HK-2 (cell line): ENCODE measurements at regions not wholly inside any gene's neighbourhood (a gene's known extent, or its start where the extent isn't known, plus 50 kb on each side); places are given as distances from the start of the nearest gene placed in this dataset.
"Not testable (repeated sequence)": the region's sequence is repeated elsewhere in the genome, so short reads cannot be mapped to it uniquely, and the experiment has no call there.

Experiments used
- DNase-seq: peaks from one replicate; pipeline ENCODE4 v3.0.0-alpha.2; 2018; ENCODE audit not compliant: unreplicated experiment

DNA sequence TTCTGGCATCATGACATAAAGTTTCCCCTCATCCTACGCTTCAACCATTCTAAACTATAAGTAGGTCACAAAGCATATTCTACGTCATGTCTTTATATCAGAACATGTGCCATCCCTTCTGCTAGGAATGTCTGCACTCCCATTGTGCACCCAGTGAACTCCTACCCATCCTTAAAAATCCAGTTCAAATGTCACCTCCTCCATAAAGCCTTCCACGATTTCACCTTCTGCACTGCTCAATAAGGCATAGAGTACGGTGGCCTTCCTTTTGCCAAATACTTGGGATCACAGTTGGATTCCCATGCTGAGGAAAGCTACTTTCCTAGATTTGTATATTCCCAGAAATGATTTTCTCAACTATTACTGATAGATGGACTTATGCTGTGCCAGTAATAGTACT lies 186.3 kb upstream of the ZKSCAN2 start:
- no peak for DNase-seq

DNA sequence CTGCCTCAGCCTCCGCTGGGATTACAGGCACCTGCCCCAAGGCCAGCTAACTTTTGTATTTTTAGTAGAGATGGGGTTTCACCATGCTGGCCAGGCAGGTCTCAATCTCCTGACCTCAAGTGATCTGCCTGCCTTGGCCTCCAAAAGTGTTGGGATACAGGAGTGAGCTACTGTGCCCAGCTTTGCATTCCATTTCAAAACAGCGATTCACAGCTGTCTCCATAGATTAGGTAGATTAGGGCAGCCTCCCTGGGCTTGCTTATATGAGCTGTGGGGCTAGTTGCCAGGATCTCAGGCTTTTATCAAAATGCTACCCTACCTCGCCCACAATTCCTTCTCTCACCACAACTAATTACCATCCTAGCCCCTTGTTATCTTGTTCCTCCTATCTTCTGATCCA lies 176.4 kb upstream of the ZKSCAN2 start:
- no peak for DNase-seq

DNA sequence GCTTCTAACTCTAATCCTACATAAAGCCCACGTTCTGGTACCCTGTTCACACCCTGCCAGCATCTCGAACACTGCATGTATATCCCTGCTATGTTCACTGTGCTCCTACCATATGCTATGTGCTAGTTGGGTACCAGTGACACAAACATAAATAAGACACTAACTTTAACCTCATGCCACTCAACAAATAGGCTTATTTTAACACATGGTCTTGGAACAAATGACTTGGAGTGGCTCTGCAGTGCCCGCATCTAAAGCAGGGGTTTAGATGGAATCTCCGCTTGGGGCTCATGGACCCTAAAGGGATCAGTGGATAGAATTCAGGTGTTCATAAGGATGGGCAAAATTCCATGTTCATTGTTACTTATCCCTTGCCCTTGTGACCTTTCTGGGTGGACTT lies 175.7 kb upstream of the ZKSCAN2 start:
- no peak for DNase-seq

DNA sequence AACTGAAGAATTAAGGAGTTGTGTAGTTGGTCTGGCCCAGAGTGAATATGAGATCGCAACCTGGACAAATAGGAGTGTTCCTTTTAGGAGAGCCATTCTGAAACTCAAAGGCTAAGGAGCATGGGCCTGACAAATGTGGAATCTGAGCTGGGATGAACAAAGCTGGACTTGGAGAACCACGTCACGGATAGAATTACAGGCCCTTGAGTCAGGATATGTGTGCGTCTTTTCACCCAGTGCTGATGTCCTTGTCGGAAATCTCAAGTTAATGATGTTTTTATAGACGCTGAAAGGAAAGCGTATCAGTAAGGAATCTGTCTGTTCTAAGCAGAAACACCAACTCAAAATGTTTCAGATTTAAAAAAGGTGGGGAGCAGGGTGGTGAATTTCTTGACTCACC lies 173.8 kb upstream of the ZKSCAN2 start:
- DNase-seq, result no peak

DNA sequence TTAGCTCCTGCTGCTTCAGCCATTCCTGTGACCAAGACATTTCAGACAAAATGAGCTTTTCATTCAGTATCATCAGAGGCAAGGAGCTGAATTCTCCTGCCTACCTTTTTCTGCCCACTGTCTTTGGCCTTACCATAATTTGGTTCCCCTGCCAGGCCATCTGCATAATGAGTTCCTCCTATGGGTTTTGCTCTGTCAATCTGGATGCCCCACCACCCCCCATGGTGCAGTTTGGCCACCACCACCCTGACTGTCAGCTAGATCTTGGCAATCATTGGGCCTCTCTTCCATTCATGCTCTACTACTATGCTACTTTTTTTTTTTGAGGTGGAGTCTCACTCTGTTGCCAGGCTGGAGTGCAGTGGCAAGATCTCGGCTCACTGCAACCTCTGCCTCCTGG lies 169.2 kb upstream of the ZKSCAN2 start:
- no peak for DNase-seq

DNA sequence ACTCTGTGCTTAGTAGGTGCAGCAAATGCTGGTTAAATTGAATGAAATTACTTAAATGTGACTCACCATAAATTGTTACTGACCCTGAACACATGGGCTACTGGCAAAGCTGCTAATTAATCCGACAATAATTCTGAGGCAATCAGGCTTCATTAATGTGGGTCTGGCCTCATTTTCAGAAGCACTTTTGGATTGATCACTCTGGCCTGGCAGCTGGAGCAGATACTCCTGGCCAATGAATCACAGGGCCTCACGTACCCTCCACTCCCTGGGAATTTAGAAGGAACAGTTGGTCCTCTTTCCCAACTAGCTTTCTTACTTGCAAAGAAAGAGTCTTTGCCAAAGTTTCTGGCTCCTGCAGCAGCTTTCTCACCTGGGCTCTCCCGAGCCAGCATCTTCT lies 162.0 kb upstream of the ZKSCAN2 start:
- no peak for DNase-seq

DNA sequence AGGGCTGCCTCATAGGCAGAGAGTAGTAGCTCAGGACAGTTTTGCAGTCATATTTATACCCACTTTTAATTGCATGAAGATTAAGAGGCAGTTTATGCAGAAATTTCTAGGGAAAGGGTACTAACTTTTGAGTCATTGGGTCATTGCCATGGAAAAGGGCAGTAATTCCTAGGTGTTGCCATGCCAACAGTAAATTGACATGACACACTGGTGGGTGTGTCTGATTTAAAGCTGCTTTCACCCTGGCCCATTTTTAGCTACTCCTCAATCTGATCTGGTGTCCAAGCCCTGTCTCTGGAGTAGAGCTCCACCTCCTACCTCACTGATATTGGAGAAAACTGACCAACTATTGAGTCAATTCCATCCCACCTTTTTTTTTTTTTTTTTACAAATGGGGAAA lies 161.5 kb upstream of the ZKSCAN2 start:
- DNase-seq, result no peak

DNA sequence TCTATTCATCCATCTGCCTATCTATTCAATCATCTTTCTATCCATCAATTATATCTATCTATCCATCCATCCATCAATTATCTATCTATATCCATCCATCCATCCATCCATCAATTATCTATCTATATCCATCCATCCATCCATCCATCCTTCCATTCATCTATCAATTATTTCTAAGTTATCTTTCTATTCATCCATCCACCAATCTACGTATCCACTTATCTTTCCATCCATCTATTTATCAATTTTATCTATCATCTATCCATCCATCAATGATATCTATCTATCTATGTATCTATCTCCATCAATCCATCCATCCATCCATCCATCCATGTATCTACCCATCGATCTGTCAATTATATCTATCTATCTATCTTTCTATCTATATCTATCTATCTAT lies 158.4 kb upstream of the ZKSCAN2 start:
- no peak for DNase-seq

DNA sequence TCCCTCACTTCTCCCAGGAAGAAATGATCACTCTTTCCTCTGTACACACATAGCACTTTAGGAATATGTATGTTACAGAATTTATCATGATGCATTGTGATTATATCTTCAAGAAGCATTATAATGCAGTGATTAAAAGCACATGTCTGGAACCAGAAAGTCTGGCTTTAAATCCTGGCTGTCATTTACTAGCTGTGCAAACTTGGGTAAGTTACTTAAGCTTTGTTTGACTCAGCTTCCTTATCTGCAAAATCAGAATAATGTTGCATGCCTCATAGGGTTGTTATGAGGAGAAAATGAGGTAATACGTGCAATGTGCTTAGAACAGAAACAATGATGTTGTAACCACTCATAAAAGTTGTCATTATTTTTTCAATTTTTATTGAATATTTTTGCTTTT lies 156.3 kb upstream of the ZKSCAN2 start:
- no peak for DNase-seq

DNA sequence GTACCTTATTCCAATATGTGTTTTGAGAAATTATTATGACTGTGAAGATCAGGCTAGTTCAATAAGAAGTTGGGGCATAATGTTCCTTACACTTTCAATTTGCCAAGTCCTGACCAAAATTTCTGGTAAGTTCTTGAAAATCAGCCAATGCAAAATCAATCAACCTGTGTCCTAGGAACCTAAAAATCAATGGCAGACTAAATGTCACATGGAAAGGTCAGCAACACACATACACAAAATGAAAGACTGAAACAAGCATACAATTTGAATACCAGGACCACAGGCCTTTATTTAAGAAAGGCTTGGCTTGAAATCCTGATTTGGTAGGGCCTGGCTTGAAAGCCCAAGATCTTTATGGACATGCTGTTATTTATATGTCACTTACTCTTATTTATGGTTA lies 155.5 kb upstream of the ZKSCAN2 start:
- DNase-seq, result no peak

DNA sequence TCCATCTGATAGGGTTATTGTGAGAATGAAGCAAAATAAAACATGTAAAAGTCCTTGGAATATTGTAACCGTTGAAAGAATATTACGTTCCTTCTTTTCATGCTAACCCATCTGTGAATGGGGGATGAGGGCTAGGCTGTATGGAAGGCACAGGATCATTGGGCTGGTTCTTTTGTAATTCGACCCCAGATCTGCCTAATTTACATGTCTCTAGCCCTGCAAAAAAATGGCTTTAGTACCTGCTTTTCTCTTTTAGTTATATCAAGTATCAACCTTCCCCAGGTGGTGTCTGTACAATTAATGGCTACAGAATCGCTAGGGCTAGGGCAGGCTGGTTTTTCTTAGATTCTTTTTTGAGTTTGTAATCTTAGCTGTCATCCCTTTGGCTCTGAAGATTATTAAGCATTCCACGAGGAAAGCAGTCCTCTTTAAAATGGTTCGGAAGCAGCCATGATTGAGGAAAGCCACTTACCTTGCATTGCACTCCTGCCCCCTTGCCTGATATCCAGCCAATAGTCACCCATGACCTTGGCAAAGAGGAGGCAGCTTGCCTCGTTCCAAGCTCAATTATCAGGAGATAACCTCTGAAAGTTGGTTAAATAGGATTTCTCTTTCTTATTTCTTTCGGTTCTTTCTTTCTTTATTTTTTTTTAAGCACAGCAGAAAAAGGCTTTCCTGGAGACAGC lies 153.9 kb upstream of the ZKSCAN2 start:
- no peak for DNase-seq

DNA sequence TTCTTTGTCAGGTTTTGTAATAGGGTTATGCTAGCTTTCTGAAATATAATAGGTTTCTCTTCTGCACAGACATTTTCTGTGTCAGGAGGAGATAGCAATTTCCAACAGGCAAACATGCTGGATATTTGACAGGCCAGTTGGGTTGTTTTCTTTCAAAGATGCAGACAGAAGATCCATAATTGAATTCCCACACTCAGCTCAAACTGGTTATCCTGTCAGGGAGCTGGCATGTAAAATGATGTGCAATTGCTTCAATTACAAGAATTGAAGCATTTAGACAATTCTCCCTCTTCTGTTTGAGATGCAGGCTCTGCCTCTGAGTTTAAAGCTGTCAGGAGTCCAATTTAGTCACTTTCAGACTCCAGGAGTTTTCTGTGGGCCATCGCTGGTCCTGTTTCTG lies 146.2 kb upstream of the ZKSCAN2 start:
- DNase-seq, result no peak

DNA sequence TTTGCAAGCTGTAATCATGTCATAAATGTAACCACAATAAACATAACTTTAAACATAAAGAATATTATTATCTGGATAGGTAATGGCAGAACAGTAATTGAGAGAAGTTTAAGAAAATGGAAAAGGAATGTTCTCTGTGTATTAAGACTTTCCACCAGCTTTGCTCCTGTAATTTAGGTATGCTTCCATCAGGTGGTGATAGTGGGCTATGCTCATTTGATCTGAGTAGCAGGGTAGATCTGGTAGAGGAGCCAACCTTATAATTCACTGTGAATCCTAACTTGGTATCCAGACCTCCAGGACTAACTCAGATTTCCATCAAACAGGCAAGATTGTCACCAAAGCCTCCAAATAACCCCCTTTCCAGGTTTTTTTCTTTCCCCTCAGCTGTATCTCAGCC lies 137.9 kb upstream of the ZKSCAN2 start:
- no peak for DNase-seq

DNA sequence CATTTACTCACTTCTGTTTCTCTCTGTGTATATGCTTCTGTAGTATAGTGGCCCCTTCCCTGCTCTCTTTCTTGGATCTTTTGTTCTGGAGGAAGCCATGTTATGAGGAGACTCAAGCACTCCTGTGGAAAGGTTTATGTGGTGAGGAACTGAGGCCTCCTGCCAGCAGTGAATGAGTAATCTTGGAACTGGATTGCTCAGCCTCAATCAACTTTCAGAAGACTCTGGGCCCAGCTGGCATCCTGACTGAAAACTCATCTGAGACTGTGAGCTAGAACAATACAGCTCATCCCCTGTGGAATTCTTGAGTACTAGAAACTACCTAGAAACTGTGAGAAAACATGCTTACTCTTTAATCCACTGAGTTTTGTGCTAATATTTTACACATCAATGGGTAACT lies 133.1 kb upstream of the ZKSCAN2 start:
- no peak for DNase-seq

DNA sequence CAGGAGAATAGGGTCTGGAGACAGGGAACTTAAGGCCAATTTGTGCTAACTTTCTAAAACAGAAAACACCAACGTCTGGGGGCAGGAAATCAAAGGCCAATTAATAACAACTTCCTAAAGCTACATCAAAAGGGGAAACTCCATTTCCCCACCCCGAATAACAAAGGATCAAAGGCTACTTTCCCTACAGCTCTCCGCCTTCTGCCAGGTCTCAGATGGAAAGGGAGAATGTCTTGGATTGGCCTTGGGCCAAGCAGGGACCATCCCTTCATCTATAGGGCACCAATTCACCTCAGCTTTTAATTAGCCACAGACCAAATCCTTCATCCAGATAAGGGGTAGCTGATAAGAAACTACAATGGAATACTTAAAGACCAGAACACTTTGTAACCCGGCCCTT lies 116.9 kb upstream of the ZKSCAN2 start:
- DNase-seq, result no peak

DNA sequence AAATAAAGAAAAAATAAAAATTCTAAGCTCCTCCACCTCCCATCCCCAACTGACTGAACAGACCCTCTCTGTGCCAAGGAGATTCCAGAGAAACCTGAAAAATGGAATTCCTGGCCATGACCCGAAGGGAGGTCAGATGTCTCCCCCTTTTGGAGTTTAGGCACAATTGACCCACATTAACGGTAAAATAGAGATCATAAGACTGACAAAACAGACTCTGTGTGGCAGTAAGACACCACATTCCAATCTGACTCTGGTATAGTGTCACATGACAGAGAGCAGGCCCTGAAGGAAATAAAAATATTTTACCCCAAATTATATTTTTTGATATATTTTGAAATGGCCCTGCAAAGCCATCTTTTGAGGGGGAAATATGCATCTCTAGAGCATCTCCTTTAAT lies 115.1 kb upstream of the ZKSCAN2 start:
- DNase-seq, result no peak

DNA sequence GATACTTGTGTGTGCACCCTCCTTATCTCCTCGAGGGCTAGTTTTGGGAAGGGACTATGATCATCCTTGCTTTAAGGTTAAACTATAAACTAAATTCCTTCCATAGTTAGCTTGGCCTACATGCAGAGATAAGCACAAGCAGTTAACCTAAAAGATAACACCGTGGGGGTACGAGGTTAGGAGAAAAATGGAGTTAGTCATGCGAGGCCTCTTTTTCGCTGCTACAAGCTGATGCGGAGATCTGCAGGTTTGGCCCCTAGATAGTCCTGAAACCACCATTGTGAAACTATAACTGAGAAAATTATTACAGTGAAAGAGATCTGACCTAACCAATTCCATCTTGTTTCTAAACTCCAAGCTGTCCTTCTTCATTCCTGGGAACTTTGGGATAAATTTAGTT lies 113.7 kb upstream of the ZKSCAN2 start:
- no peak for DNase-seq

DNA sequence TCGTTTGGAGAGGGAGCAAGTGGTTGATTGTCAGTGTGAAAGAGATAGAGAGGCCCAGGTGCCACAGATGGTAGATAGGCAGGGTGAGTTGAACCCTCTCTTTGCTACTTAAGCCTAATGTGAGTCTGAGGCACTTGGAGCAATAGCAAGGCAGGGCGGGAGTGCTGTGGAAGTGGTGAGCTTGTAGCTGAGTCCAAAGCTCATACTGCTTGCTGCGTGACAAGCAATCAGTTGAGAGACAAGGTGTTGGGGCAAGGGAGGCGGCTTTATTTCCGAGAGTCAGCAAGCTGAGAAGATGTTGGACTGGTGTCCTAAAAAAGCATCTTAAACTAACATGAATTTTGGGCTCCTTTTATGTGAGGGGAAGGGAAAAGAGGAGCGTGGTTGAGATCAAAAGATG lies 112.9 kb upstream of the ZKSCAN2 start:
- DNase-seq, result no peak

DNA sequence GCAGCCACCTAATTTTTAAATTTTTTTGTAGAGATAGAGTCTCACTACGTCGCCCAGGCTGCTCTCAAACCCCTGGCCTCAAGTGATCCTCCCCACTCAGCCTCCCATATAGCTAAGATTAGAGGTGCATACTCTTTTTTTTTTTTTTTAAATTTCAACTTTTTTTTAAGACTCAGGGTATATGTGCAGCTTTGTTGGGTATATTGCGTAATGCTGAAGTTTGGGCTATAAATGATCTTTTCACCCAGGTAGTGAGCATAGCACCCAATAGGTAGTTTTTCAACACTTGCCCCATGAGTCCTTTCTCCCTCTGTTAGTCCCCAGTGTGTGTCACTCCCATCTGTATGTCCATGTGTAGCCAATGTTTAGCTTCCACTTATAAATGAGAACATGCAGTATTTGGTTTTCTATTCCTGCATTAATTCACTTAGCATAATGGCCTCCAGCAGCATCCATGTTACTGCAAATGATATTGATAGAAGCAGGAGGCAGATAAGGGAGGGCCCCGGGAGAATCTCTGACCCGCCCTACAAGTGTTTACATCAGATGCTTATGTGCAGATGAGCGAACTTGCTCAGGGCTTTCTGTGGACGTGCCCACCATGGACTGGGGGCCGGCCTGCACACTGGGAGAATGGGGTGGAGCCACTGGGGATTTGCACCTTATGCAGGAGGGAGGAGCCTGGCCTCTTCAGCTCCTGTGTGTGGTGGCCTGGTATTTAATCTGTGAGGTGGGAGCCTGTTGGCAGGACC lies 110.3 kb upstream of the ZKSCAN2 start:
- DNase-seq, result no peak

DNA sequence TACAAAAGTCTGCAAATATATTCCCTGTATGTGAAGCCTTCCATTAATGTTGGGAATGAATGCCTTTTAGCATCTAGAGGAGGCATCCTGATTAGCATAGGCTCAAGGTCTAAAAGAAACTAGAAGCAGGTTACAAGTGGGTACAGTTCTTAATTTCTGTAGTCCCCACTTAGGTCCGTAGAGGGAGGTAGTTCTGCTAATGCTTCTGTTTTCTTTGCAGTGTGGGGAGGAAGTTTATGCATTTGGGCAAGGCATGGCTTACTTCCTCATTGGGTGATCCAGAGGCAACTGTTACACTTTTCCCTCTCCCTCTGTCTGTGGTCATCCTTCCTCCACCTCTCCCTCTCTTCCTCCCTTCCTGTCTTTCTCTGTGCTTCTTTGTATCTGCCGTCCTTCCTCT lies 108.4 kb upstream of the ZKSCAN2 start:
- no peak for DNase-seq

DNA sequence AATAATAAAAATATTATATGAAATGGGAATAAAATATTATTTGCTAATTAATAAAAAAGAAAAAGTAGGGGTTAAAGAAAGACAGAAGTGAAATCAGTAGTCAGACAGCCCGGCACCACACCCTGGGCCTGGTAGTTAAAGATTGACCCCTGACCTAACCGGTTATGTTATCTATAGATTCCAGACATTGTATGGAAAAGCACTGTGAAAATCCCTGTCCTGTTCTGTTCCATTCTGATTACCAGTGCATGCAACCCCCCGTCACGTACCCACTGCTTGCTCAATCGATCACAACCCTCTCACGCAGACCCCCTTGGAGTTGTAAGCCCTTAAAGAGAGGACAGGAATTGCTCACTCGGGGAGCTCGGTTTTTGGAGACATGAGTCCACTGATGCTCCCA lies 101.9 kb upstream of the ZKSCAN2 start:
- not testable (repeated sequence) for DNase-seq

DNA sequence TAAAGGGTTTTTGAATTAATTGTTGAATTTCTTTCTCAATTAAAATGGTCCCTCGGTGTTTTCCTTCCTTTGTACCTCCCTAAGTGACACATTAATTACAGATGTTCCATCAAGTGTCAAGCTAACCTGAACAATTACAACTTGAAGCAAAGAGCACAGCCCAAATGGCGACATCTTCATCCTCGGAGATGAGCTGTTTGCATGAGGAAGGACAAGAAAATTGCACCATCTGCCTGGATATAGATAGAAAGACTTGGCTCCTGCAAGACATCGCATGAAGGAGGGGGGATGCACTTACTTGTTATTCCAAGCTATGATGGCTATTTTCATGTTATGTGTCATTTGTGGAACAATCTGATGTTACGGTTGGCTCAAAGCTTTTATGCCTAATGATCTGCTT lies 86.4 kb upstream of the ZKSCAN2 start:
- DNase-seq, result no peak

DNA sequence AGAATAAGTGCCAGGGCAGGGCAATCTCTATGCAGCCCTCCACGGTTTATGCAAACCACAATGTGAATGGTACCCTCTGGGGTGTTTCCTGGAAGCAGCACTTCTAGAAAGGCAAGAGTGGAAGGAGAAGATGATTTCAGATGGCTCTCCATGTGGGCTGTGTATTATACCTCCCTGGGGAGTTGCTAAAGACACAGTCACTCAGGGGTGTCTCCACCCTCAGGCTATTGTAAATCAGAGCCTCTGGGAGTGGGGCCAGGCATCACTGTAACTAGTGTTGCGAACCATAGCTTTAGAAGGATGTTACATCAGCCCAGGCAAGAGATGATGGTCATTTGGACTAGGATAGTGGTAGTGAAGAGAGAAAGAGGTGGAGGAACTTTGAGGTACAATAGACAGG lies 83.3 kb upstream of the ZKSCAN2 start:
- no peak for DNase-seq
